IPS-15b (cell line): ENCODE measurements at regions not wholly inside any gene's neighbourhood (a gene's known extent, or its start where the extent isn't known, plus 50 kb on each side); places are given as distances from the start of the nearest gene placed in this dataset.

Experiments
- H3K27me3 ChIP-seq: one replicate; pipeline ENCODE4 v1.6.1; 2013; ENCODE audit warnings: low read length; ENCODE audit not compliant: control insufficient read depth, insufficient read depth
- H3K36me3 ChIP-seq: one replicate; pipeline ENCODE4 v1.6.1; 2013; ENCODE audit warnings: low read length; ENCODE audit not compliant: control insufficient read depth, insufficient read depth
- H3K4me1 ChIP-seq: one replicate; pipeline ENCODE4 v1.6.1; 2013; ENCODE audit warnings: mild to moderate bottlenecking, low read length; ENCODE audit not compliant: control insufficient read depth, insufficient read depth
- H3K4me3 ChIP-seq: one replicate; pipeline ENCODE4 v1.5.1; 2013; ENCODE audit warnings: low read depth, low read length
- H3K9ac ChIP-seq: one replicate; pipeline ENCODE4 v1.6.1; 2013; ENCODE audit warnings: low read depth, mild to moderate bottlenecking, low read length
- H3K9me3 ChIP-seq: one replicate; pipeline ENCODE4 v1.6.1; 2013; ENCODE audit warnings: mild to moderate bottlenecking, low read length; ENCODE audit not compliant: control insufficient read depth, insufficient read depth

- no peaks in the 10 kb centered on the region for H3K9me3 ChIP-seq
- no peaks in the 10 kb centered on the region for H3K36me3 ChIP-seq
- H3K9ac ChIP-seq = no peak overlapping the region
- H3K4me1 ChIP-seq = no peaks in the 10 kb centered on the region
- no peaks in the 10 kb centered on the region for H3K27me3 ChIP-seq
- no peak overlapping the region for H3K4me3 ChIP-seq
Observed at GRCh38 chr2:593356-594026, 83.7 kb downstream of the TMEM18 start.

- Histone ChIP-seq H3K27me3 (no peaks in the 10 kb centered on the region), H3K9ac (no peak overlapping the region), H3K36me3 (no peaks in the 10 kb centered on the region), H3K4me3 (no peak overlapping the region), H3K4me1 (no peaks in the 10 kb centered on the region), H3K9me3 (no peaks in the 10 kb centered on the region)
Observed at GRCh38 chr2:592737-593136, 84.5 kb downstream of the TMEM18 start.

- no peaks in the 10 kb centered on the region for H3K36me3 ChIP-seq
- H3K9me3 ChIP-seq = no peaks in the 10 kb centered on the region
- no peaks in the 10 kb centered on the region for H3K4me1 ChIP-seq
- H3K27me3 ChIP-seq = no peaks in the 10 kb centered on the region
- no peak overlapping the region for H3K4me3 ChIP-seq
- no peak overlapping the region for H3K9ac ChIP-seq
Observed at GRCh38 chr2:590214-591175, 86.7 kb downstream of the TMEM18 start.

- Histone ChIP-seq H3K4me3 (no peak overlapping the region), H3K4me1 (no peaks in the 10 kb centered on the region), H3K36me3 (no peaks in the 10 kb centered on the region), H3K27me3 (no peaks in the 10 kb centered on the region), H3K9me3 (no peaks in the 10 kb centered on the region), H3K9ac (no peak overlapping the region)
Observed at GRCh38 chr2:589281-590130, 87.7 kb downstream of the TMEM18 start.

- Histone ChIP-seq H3K9ac (no peak overlapping the region), H3K9me3 (no peaks in the 10 kb centered on the region), H3K4me1 (no peaks in the 10 kb centered on the region)
Observed at GRCh38 chr2:588074-588645, 89.0 kb downstream of the TMEM18 start.

GRCh38 chr2:587087-587960, 89.9 kb downstream of the TMEM18 start:
- Histone ChIP-seq H3K4me1 (no peaks in the 10 kb centered on the region), H3K36me3 (no peaks in the 10 kb centered on the region), H3K4me3 (no peak overlapping the region), H3K27me3 (no peaks in the 10 kb centered on the region), H3K9ac (no peak overlapping the region), H3K9me3 (no peaks in the 10 kb centered on the region)

More at GRCh38 chr2:588074-588645, 89.0 kb downstream of the TMEM18 start:
- Histone ChIP-seq H3K4me3 (no peak overlapping the region), H3K36me3 (no peaks in the 10 kb centered on the region), H3K27me3 (no peaks in the 10 kb centered on the region)

GRCh38 chr2:586641-587076, 90.5 kb downstream of the TMEM18 start:
- Histone ChIP-seq H3K36me3 (no peaks in the 10 kb centered on the region), H3K27me3 (no peaks in the 10 kb centered on the region), H3K4me1 (no peaks in the 10 kb centered on the region), H3K9me3 (no peaks in the 10 kb centered on the region), H3K9ac (no peak overlapping the region), H3K4me3 (no peak overlapping the region)

- Histone ChIP-seq H3K9ac (no peak overlapping the region), H3K4me1 (no peaks in the 10 kb centered on the region), H3K4me3 (no peak overlapping the region), H3K27me3 (no peaks in the 10 kb centered on the region), H3K9me3 (no peaks in the 10 kb centered on the region), H3K36me3 (no peaks in the 10 kb centered on the region)
Observed at GRCh38 chr2:584863-585823, 92.1 kb downstream of the TMEM18 start.

GRCh38 chr2:583666-584065, 93.5 kb downstream of the TMEM18 start:
- H3K27me3 ChIP-seq = no peaks in the 10 kb centered on the region
- no peaks in the 10 kb centered on the region for H3K36me3 ChIP-seq
- H3K4me1 ChIP-seq = no peaks in the 10 kb centered on the region
- H3K9ac ChIP-seq = no peak overlapping the region
- H3K9me3 ChIP-seq = no peaks in the 10 kb centered on the region
- H3K4me3 ChIP-seq = no peak overlapping the region
